Testis (tissue), 2 donors: ENCODE measurements at regions not wholly inside any gene's neighbourhood (a gene's known extent, or its start where the extent isn't known, plus 50 kb on each side); places are given as distances from the start of the nearest gene placed in this dataset.

Experiments
- CTCF ChIP-seq, 3 experiments: fragments of 450-650 bp in 2 of 3; fragments of 200-600 bp in 1 of 3; sonication (generic) in 1 of 3; IDR thresholded peaks; one replicate each; pipeline ENCODE4 v1.5.1; 2016 to 2019; ENCODE audit warnings: antibody characterized with exemption in 3 of 3, mild to moderate bottlenecking in 2 of 3, moderate library complexity in 1 of 3
- POLR2A ChIP-seq: fragments of 450-650 bp; IDR thresholded peaks from one replicate; pipeline ENCODE4 v1.6.1; 2017; ENCODE audit warnings: antibody characterized with exemption, mild to moderate bottlenecking, moderate library complexity

- TF ChIP-seq CTCF (IDR thresholded peaks at IDR 0.05) (no peak), POLR2A (no peak)
Observed at GRCh38 chr1:30304080-30304479, 419.3 kb downstream of the MATN1 start.
